ENCODE measurements at regions not wholly inside any gene's neighbourhood (a gene's known extent, or its start where the extent isn't known, plus 50 kb on each side); places are given as distances from the start of the nearest gene placed in this dataset.

DNA sequence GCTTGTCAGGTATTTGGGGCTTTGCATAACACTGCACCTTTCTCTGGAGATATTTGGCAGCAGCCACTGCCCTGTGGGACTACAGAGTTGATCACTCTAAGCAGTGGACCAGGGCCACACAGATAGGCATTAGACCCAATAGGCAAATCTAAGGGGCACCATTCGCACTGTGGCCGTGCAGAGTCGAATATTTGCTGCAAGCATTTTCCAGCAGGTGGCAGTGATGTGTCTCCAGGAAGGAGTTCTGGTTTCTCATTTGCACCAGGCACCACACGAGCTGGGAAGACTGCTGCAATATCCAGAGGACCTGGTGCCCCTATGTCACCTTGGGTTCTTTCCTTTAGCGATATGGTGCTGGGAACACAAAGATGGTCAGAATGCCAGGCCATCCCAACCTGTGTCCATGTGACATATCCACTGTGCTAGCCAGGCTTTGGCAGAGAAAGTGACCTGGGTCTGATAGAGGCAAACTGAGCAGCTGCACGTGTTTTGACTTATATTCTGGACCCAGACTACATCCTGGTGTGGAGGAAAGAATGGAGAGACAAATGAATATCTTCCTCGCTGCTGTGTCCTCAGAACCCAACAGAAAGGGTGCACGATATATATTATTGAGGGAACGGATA, 318.7 kb downstream of the BUD13 start:
- Histone ChIP-seq H3K9me3 (ENCODE audit: control insufficient read depth, insufficient read depth, low read depth, low read length) (no peaks in the 10 kb centered on the region), H3K27ac (ENCODE audit: insufficient read depth, low read length) (no peak overlapping the region), H4K20me1 (ENCODE audit: control insufficient read depth, extremely low read depth, insufficient read depth, low read length) (no peaks in the 10 kb centered on the region), H3K4me1 (ENCODE audit: control insufficient read depth, extremely low read depth, insufficient read depth, low read length) (no peaks in the 10 kb centered on the region), H3K4me2 (ENCODE audit: extremely low read depth, insufficient read depth, low read length) (no peak overlapping the region), H3K9ac (ENCODE audit: insufficient read depth, low read length) (no peak overlapping the region), H2AFZ (ENCODE audit: low read length) (no peak overlapping the region), H3K36me3 (ENCODE audit: control insufficient read depth, insufficient read depth, low read length) (no peaks in the 10 kb centered on the region), H3K27me3 (ENCODE audit: control insufficient read depth, insufficient read depth, low read length) (no peaks in the 10 kb centered on the region), H3K4me3 (replicated peaks in 1 of 4; ENCODE audit: control extremely low read depth in 1 of 4, insufficient read depth in 1 of 4, low read depth in 3 of 4, low read length in 4 of 4) (no peak overlapping the region), H3K79me2 (ENCODE audit: control insufficient read depth, insufficient read depth, low read length) (no peaks in the 10 kb centered on the region)
- DNase-seq (ENCODE audit: low read depth in 2 of 2): peak; percentile 5 to 28
- no peak for TF ChIP-seq EZH2 (IDR thresholded peaks at IDR 0.05; ENCODE audit: low read length, missing control alignments)
- TF ChIP-seq, protein P1, sequence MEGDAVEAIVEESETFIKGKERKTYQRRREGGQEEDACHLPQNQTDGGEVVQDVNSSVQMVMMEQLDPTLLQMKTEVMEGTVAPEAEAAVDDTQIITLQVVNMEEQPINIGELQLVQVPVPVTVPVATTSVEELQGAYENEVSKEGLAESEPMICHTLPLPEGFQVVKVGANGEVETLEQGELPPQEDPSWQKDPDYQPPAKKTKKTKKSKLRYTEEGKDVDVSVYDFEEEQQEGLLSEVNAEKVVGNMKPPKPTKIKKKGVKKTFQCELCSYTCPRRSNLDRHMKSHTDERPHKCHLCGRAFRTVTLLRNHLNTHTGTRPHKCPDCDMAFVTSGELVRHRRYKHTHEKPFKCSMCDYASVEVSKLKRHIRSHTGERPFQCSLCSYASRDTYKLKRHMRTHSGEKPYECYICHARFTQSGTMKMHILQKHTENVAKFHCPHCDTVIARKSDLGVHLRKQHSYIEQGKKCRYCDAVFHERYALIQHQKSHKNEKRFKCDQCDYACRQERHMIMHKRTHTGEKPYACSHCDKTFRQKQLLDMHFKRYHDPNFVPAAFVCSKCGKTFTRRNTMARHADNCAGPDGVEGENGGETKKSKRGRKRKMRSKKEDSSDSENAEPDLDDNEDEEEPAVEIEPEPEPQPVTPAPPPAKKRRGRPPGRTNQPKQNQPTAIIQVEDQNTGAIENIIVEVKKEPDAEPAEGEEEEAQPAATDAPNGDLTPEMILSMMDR (conservative IDR thresholded peaks at IDR 0.05 in 1 of 2, IDR thresholded peaks at IDR 0.05 in 1 of 2; ENCODE audit: low read depth in 1 of 2, low read length in 2 of 2): peak in 1 of 2 donors; percentile 28

DNA sequence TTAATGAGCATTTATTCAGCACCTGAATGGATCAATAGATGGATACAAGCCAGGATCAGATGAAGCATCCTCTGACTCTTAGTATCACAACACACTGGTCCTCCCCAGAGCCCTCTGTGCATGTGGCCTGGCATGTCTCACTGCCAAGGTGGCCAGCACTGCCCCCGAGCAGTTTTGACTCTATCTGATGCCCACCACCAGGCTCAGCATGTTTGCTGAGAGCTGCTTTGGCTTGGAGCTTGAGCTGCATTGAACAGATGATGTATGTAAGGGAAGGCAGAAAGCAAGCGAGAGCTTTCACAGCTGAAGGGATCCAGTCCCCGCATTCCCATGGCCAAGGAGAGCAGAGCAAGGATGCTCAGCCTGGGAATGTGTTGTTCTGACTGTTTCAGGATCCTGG, 320.3 kb downstream of the BUD13 start:
- Histone ChIP-seq H3K4me3 (replicated peaks in 1 of 4; ENCODE audit: control extremely low read depth in 1 of 4, insufficient read depth in 1 of 4, low read depth in 3 of 4, low read length in 4 of 4) (no peak overlapping the region), H3K36me3 (ENCODE audit: control insufficient read depth, insufficient read depth, low read length) (no peaks in the 10 kb centered on the region), H3K9me3 (ENCODE audit: control insufficient read depth, insufficient read depth, low read depth, low read length) (no peaks in the 10 kb centered on the region), H3K4me2 (ENCODE audit: extremely low read depth, insufficient read depth, low read length) (no peak overlapping the region), H3K79me2 (ENCODE audit: control insufficient read depth, insufficient read depth, low read length) (no peaks in the 10 kb centered on the region), H3K9ac (ENCODE audit: insufficient read depth, low read length) (no peak overlapping the region), H3K27me3 (ENCODE audit: control insufficient read depth, insufficient read depth, low read length) (no peaks in the 10 kb centered on the region), H3K4me1 (ENCODE audit: control insufficient read depth, extremely low read depth, insufficient read depth, low read length) (no peaks in the 10 kb centered on the region), H2AFZ (ENCODE audit: low read length) (no peak overlapping the region), H3K27ac (ENCODE audit: insufficient read depth, low read length) (no peak overlapping the region), H4K20me1 (ENCODE audit: control insufficient read depth, extremely low read depth, insufficient read depth, low read length) (no peaks in the 10 kb centered on the region)
- no peak for DNase-seq (ENCODE audit: low read depth in 2 of 2)
- TF ChIP-seq, protein P1 (conservative IDR thresholded peaks at IDR 0.05 in 1 of 2, IDR thresholded peaks at IDR 0.05 in 1 of 2; ENCODE audit: low read depth in 1 of 2, low read length in 2 of 2): no peak
- no peak for TF ChIP-seq EZH2 (IDR thresholded peaks at IDR 0.05; ENCODE audit: low read length, missing control alignments)

DNA sequence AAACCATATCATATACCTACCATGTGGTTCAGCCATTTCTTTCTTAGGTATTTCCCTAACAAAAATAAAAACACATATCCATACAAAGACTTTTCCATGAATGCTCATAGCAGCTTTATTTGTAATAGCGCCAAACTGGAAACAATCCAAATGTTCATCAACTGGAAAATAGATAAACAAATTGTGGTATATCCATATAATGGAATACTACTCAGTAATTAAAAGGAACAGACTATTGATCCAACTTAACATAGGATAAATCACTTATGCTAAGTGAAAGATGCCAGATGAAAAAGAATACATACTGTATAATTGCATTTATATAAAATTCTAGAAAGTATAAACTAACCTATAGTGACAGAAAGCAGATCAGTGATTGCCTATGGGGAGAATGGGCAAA, 323.3 kb downstream of the BUD13 start:
- Histone ChIP-seq H3K79me2 (ENCODE audit: control insufficient read depth, insufficient read depth, low read length) (no peaks in the 10 kb centered on the region), H2AFZ (ENCODE audit: low read length) (no peak overlapping the region), H3K4me2 (ENCODE audit: extremely low read depth, insufficient read depth, low read length) (no peak overlapping the region), H3K36me3 (ENCODE audit: control insufficient read depth, insufficient read depth, low read length) (no peaks in the 10 kb centered on the region), H3K27ac (ENCODE audit: insufficient read depth, low read length) (no peak overlapping the region), H3K9ac (ENCODE audit: insufficient read depth, low read length) (no peak overlapping the region), H3K27me3 (ENCODE audit: control insufficient read depth, insufficient read depth, low read length) (no peaks in the 10 kb centered on the region), H3K4me1 (ENCODE audit: control insufficient read depth, extremely low read depth, insufficient read depth, low read length) (no peaks in the 10 kb centered on the region), H3K4me3 (replicated peaks in 1 of 4; ENCODE audit: control extremely low read depth in 1 of 4, insufficient read depth in 1 of 4, low read depth in 3 of 4, low read length in 4 of 4) (no peak overlapping the region), H4K20me1 (ENCODE audit: control insufficient read depth, extremely low read depth, insufficient read depth, low read length) (no peaks in the 10 kb centered on the region), H3K9me3 (ENCODE audit: control insufficient read depth, insufficient read depth, low read depth, low read length) (no peaks in the 10 kb centered on the region)
- TF ChIP-seq EZH2 (IDR thresholded peaks at IDR 0.05; ENCODE audit: low read length, missing control alignments): no peak
- TF ChIP-seq, protein P1 (conservative IDR thresholded peaks at IDR 0.05 in 1 of 2, IDR thresholded peaks at IDR 0.05 in 1 of 2; ENCODE audit: low read depth in 1 of 2, low read length in 2 of 2): no peak
- no peak for DNase-seq (ENCODE audit: low read depth in 2 of 2)
